OCI-LY7 (cell line): ENCODE measurements at regions not wholly inside any gene's neighbourhood (a gene's known extent, or its start where the extent isn't known, plus 50 kb on each side); places are given as distances from the start of the nearest gene placed in this dataset.

Experiments used
- BruUV-seq: library from RNA; stranded (reverse); fragments of 400-500 nt; replicated peaks from 2 replicates; lab custom pipeline; 2021; lab: Mats Ljungman, UMichigan
- CTCF ChIA-PET: fragments of 300-600 bp; sonication (Branson Sonifier 250); formaldehyde crosslinking; loops from one replicate; lab custom pipeline; 2022; ENCODE audit warnings: antibody characterized with exemption; ENCODE audit not compliant: unreplicated experiment; lab: Charles Lee
- POLR2A ChIA-PET: fragments of 300-600 bp; sonication (Branson Sonifier 250); formaldehyde crosslinking; loops from one replicate; lab custom pipeline; 2022; ENCODE audit warnings: antibody characterized with exemption; lab: Charles Lee
- DNase-seq: peaks from one replicate; pipeline ENCODE4 v3.0.0-alpha.2; 2015; ENCODE audit warnings: low spot score
- H2AFZ ChIP-seq: fragments of 200-600 bp; sonication (generic), shearing (Covaris generic); 2 replicates; pipeline ENCODE4 v1.6.1; 2014; ENCODE audit warnings: mild to moderate bottlenecking, antibody characterized with exemption, low read length, moderate library complexity
- H3K27ac ChIP-seq: fragments of 200-600 bp; sonication (generic); 2 replicates; pipeline ENCODE4 v1.5.1; 2014; ENCODE audit warnings: mixed run types, low read depth, mild to moderate bottlenecking, moderate library complexity, low read length, inconsistent platforms; ENCODE audit not compliant: poor library complexity, severe bottlenecking
- H3K36me3 ChIP-seq: fragments of 200-600 bp; sonication (generic); 2 replicates; pipeline ENCODE4 v1.6.1; 2014; ENCODE audit warnings: mild to moderate bottlenecking, antibody characterized with exemption, low read length, moderate library complexity, mixed read lengths; ENCODE audit not compliant: insufficient read depth
- H3K4me1 ChIP-seq: fragments of 200-600 bp; sonication (generic); 2 replicates; pipeline ENCODE4 v1.5.1; 2014; ENCODE audit warnings: mild to moderate bottlenecking, low read length; ENCODE audit not compliant: insufficient read depth, poor library complexity, severe bottlenecking
- H3K4me2 ChIP-seq: fragments of 200-600 bp; sonication (generic); 2 replicates; pipeline ENCODE4 v1.6.1; 2014; ENCODE audit warnings: mild to moderate bottlenecking, low read length
- H3K4me3 ChIP-seq: fragments of 200-600 bp; sonication (generic); 2 replicates; pipeline ENCODE4 v1.5.1; 2014; ENCODE audit warnings: mild to moderate bottlenecking, low read depth, low read length; ENCODE audit not compliant: poor library complexity, severe bottlenecking
- H3K79me2 ChIP-seq: fragments of 200-600 bp; sonication (generic); 2 replicates; pipeline ENCODE4 v1.6.1; 2016; ENCODE audit warnings: low read depth, mild to moderate bottlenecking, low read length, moderate library complexity, mixed read lengths; ENCODE audit not compliant: insufficient read depth
- H3K9me2 ChIP-seq: fragments of 200-600 bp; sonication (generic); 2 replicates; pipeline ENCODE4 v1.6.1; 2016; ENCODE audit warnings: mild to moderate bottlenecking, low read length, mixed read lengths; ENCODE audit not compliant: insufficient read depth
- H3K9me3 ChIP-seq: fragments of 200-600 bp; sonication (generic); 2 replicates; pipeline ENCODE4 v1.6.1; 2014; ENCODE audit warnings: mild to moderate bottlenecking, mixed run types, low read length, mixed read lengths
- H4K20me1 ChIP-seq: fragments of 200-600 bp; sonication (generic); 2 replicates; pipeline ENCODE4 v1.6.1; 2014; ENCODE audit warnings: mild to moderate bottlenecking, antibody characterized with exemption, low read length, moderate library complexity, mixed read lengths; ENCODE audit not compliant: insufficient read depth
- EZH2phosphoT487 ChIP-seq: fragments of 200-600 bp; sonication (generic); IDR thresholded peaks from 2 replicates; pipeline ENCODE4 v1.6.1; 2018; ENCODE audit warnings: low read depth, borderline replicate concordance, mild to moderate bottlenecking, mixed run types, antibody characterized with exemption, low read length, moderate library complexity, mixed read lengths
- intact Hi-C: fragments of 100-400 bp; cut with micrococcal nuclease; formaldehyde crosslinking; loops from one replicate; pipeline ENCODE4 v1.10.0; 2022; ENCODE audit not compliant: unreplicated experiment
- TF ChIP-seq, protein P1 (sequence below): fragments of 200-600 bp; sonication (generic); conservative IDR thresholded peaks from 2 replicates; pipeline ENCODE4 v1.5.1; 2014; ENCODE audit warnings: mild to moderate bottlenecking, antibody characterized with exemption, low read length, moderate library complexity, mixed read lengths

DNA sequence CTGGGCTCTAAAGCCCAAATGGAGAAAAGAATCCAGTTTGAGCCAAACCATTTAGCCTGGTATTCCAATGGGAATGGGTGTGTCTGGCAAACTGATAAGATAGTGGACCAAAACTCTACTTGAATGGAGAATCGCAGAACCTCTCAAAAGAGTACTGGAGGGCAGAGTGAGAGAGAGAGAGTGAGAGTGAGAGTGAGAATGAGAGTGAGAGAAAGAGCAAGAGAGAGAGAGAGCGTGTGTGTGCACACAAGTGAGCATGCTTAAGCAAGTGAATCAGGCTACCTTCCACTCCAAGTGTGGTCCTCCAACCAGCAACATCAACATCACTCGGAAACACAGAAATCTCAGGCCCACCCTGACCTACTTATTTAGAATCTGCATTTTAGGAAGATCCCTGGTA lies 58.8 kb downstream of the UQCRFS1 start:
- Histone ChIP-seq H4K20me1 (no peaks in the 10 kb centered on the region), H3K4me2 (no peak overlapping the region), H3K27ac (no peak overlapping the region), H3K4me3 (no peak overlapping the region), H3K79me2 (no peaks in the 10 kb centered on the region), H2AFZ (no peak overlapping the region), H3K4me1 (no peaks in the 10 kb centered on the region), H3K9me3 (no peaks in the 10 kb centered on the region), H3K36me3 (no peaks in the 10 kb centered on the region), H3K9me2 (no peaks in the 10 kb centered on the region)
- POLR2A ChIA-PET, result interaction anchor here (0.8 kb wide), 1 partner anchor 234 kb away, joined by 3 read pairs; no protein-coding TSS in a partner anchor
- BruUV-seq, result no TSS peak
- intact Hi-C loops, result no loop called here
- CTCF ChIA-PET, result no interaction called here
- no peak for DNase-seq
- no peak for TF ChIP-seq EZH2phosphoT487
- TF ChIP-seq, protein P1, sequence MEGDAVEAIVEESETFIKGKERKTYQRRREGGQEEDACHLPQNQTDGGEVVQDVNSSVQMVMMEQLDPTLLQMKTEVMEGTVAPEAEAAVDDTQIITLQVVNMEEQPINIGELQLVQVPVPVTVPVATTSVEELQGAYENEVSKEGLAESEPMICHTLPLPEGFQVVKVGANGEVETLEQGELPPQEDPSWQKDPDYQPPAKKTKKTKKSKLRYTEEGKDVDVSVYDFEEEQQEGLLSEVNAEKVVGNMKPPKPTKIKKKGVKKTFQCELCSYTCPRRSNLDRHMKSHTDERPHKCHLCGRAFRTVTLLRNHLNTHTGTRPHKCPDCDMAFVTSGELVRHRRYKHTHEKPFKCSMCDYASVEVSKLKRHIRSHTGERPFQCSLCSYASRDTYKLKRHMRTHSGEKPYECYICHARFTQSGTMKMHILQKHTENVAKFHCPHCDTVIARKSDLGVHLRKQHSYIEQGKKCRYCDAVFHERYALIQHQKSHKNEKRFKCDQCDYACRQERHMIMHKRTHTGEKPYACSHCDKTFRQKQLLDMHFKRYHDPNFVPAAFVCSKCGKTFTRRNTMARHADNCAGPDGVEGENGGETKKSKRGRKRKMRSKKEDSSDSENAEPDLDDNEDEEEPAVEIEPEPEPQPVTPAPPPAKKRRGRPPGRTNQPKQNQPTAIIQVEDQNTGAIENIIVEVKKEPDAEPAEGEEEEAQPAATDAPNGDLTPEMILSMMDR, result no peak

DNA sequence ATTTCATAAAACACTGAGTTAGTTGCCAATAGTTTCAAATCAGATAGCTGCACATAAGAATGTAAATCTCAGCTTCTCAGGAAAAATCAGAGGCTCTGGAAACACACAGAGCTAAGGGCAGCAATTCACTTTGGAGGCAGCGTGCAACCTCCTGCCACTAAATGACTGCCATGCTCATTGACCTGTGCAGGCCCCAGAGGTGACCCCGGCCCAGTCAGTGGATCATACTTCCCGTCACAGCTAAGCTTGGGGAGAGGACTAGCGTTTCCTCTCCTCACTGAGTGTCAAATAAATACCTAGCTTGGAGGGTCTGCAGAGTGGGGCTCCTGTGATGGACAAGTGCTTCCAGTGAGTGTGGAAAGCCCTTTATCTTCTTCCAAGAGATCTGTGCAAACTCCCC lies 67.2 kb downstream of the UQCRFS1 start:
- ChIA-PET CTCF (no interaction called here), POLR2A (no interaction called here)
- Histone ChIP-seq H3K27ac (no peak overlapping the region), H3K79me2 (no peaks in the 10 kb centered on the region), H4K20me1 (no peaks in the 10 kb centered on the region), H3K9me2 (no peaks in the 10 kb centered on the region), H3K4me2 (no peak overlapping the region), H3K4me1 (no peaks in the 10 kb centered on the region), H3K36me3 (no peaks in the 10 kb centered on the region), H3K4me3 (no peak overlapping the region), H2AFZ (no peak overlapping the region), H3K9me3 (no peaks in the 10 kb centered on the region)
- no peak for TF ChIP-seq EZH2phosphoT487
- TF ChIP-seq, protein P1, result no peak
- intact Hi-C loops, result no loop called here
- DNase-seq, result no peak
- no TSS peak for BruUV-seq

DNA sequence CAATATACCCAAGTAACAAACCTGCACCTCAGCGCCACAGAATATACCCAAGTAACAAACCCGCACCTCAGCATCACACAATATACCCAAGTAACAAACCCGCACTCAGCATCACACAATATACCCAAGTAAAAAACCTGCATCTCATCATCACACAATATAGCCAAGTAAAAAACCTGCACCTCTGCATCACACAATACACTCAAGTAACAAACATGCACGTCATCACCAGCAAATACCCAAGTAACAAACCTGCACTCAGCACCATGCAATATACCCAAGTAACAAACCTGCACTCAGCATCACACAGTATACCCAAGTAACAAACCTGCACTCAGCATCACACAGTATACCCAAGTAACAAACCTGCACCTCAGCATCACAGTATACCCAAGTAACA lies 69.8 kb downstream of the UQCRFS1 start:
- Histone ChIP-seq H3K4me2 (no peak overlapping the region), H2AFZ (no peak overlapping the region), H4K20me1 (no peaks in the 10 kb centered on the region), H3K9me2 (no peaks in the 10 kb centered on the region), H3K4me1 (no peaks in the 10 kb centered on the region), H3K27ac (no peak overlapping the region), H3K36me3 (no peaks in the 10 kb centered on the region), H3K79me2 (no peaks in the 10 kb centered on the region), H3K4me3 (no peak overlapping the region), H3K9me3 (peaks cover 11% of the 10 kb centered on the region; the same call in 1 of the 2 replicates)
- no peak for TF ChIP-seq EZH2phosphoT487
- TF ChIP-seq, protein P1, result no peak
- ChIA-PET CTCF (no interaction called here), POLR2A (no interaction called here)
- no TSS peak for BruUV-seq
- intact Hi-C loops, result no loop called here
- DNase-seq, result no peak
